SJSA1 (cell line): ENCODE measurements at regions not wholly inside any gene's neighbourhood (a gene's known extent, or its start where the extent isn't known, plus 50 kb on each side); places are given as distances from the start of the nearest gene placed in this dataset.

Experiments
- DNase-seq, 2 experiments: peaks; one replicate each; pipeline ENCODE4 v3.0.0-alpha.2; 2015 to 2020; ENCODE audit warnings: low spot score in 2 of 2, low read depth in 1 of 2
- H3K27ac ChIP-seq: fragments of 250-450 bp; sonication (Bioruptor Pico); 2 replicates; pipeline ENCODE4 v1.5.1; 2020; ENCODE audit warnings: mild to moderate bottlenecking, moderate library complexity
- H3K27me3 ChIP-seq: fragments of 250-450 bp; sonication (Bioruptor Pico); replicated peaks from 2 replicates; pipeline ENCODE4 v1.5.1; 2020; ENCODE audit warnings: mild to moderate bottlenecking, moderate library complexity
- H3K36me3 ChIP-seq: fragments of 250-450 bp; sonication (Bioruptor Pico); 2 replicates; pipeline ENCODE4 v1.5.1; 2020; ENCODE audit warnings: mild to moderate bottlenecking
- H3K4me1 ChIP-seq: fragments of 250-450 bp; sonication (Bioruptor Pico); replicated peaks from 2 replicates; pipeline ENCODE4 v1.6.1; 2021; ENCODE audit warnings: mild to moderate bottlenecking
- H3K4me3 ChIP-seq: fragments of 250-450 bp; sonication (Bioruptor Pico); 2 replicates; pipeline ENCODE4 v1.5.1; 2020; ENCODE audit warnings: mild to moderate bottlenecking
- H3K9me3 ChIP-seq: fragments of 250-450 bp; sonication (Bioruptor Pico); replicated peaks from 2 replicates; pipeline ENCODE4 v1.5.1; 2020; ENCODE audit warnings: mild to moderate bottlenecking

DNA sequence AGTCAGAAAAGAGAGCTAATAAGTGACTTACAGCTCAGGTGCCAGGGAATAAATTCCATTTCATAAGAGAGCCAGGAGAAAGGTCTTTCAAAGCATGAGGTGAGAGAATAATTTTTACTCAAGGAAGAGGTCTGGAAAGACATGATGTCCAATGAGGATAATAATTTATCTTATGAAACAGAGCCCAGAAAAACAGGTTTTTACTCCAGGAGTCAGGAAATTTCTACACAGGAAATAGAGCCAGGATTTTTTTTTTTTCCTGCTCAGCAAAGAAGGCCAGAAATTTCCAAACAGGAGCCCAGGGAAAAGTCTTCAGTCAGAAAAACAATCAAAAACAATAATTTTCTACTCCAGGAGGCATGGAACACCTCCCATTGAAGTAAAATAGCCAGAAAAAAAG, 1185.7 kb upstream of the TSPY4 start:
- no peak for DNase-seq
- H3K27ac ChIP-seq = no peak overlapping the region

GRCh38 chrY:8128578-8128977, 1208.7 kb upstream of the TSPY4 start:
- no peaks in the 10 kb centered on the region for H3K36me3 ChIP-seq
- H3K4me1 ChIP-seq = no peaks in the 10 kb centered on the region
- H3K4me3 ChIP-seq = no peak overlapping the region
- no peak overlapping the region for H3K27ac ChIP-seq
- H3K27me3 ChIP-seq = no peaks in the 10 kb centered on the region
- no peaks in the 10 kb centered on the region for H3K9me3 ChIP-seq
- no peak for DNase-seq

More for the DNA sequence above, 1185.7 kb upstream of the TSPY4 start:
- Histone ChIP-seq H3K4me1 (no peaks in the 10 kb centered on the region), H3K9me3 (no peaks in the 10 kb centered on the region), H3K27me3 (no peaks in the 10 kb centered on the region), H3K4me3 (no peak overlapping the region), H3K36me3 (no peaks in the 10 kb centered on the region)

- H3K36me3 ChIP-seq = no peaks in the 10 kb centered on the region
- no peaks in the 10 kb centered on the region for H3K4me1 ChIP-seq
- H3K9me3 ChIP-seq = no peaks in the 10 kb centered on the region
- H3K4me3 ChIP-seq = no peak overlapping the region
- H3K27ac ChIP-seq = no peak overlapping the region
- no peak for DNase-seq
- H3K27me3 ChIP-seq = no peaks in the 10 kb centered on the region
These were observed 1211.2 kb upstream of the TSPY4 start for GRCh38 chrY:8125907-8126571.

GRCh38 chrY:8121825-8122224, 1210.3 kb upstream of the AMELY start:
- no peak overlapping the region for H3K4me3 ChIP-seq
- H3K9me3 ChIP-seq = no peaks in the 10 kb centered on the region
- no peaks in the 10 kb centered on the region for H3K4me1 ChIP-seq
- H3K27ac ChIP-seq = no peak overlapping the region
- no peaks in the 10 kb centered on the region for H3K27me3 ChIP-seq
- H3K36me3 ChIP-seq = no peaks in the 10 kb centered on the region
- no peak for DNase-seq

DNA sequence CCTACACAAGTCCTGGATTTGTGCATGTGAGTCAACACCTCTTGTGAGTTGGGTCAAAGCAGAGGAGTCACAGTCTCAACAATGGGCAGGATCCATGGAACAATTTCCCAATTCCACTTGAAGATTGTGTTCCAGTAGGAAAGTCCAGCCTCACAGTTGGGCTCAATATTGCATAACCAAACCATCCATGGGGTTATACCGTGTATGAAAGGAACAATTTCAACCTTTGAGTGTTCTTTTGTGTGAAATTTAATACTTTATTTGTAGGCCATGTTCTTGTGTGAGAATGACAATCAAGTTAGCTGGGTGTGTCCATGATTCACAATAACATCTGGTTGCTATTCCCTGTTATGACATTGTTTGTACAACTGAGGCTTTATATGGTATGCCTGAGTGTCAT, 1182.9 kb upstream of the AMELY start:
- Histone ChIP-seq H3K36me3 (no peaks in the 10 kb centered on the region), H3K27me3 (no peaks in the 10 kb centered on the region), H3K9me3 (no peaks in the 10 kb centered on the region), H3K4me1 (no peaks in the 10 kb centered on the region), H3K4me3 (no peak overlapping the region), H3K27ac (no peak overlapping the region)
- DNase-seq = no peak

DNA sequence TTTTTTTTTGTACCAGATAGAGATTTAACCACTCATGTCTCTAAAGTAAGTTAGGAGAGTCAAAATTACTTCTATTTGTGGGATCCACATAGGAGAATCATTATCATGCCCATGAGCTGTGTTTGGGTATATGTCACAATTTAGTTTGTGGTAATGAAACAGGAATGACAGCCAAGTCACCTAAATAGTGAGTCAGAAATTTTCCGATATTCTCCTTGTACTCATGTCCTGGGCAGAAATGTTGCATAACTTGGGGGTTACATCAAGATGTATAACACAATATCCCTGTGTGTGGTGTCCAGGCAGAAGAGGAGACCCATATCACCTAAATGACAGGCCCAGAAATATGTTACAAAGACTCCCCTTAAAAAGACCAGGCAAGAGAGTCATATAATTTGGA, 1181.4 kb upstream of the AMELY start:
- Histone ChIP-seq H3K4me3 (no peak overlapping the region), H3K27ac (no peak overlapping the region), H3K9me3 (no peaks in the 10 kb centered on the region), H3K27me3 (no peaks in the 10 kb centered on the region), H3K36me3 (no peaks in the 10 kb centered on the region), H3K4me1 (no peaks in the 10 kb centered on the region)
- no peak for DNase-seq

- no peak overlapping the region for H3K27ac ChIP-seq
- no peak for DNase-seq
- no peaks in the 10 kb centered on the region for H3K4me1 ChIP-seq
- no peaks in the 10 kb centered on the region for H3K27me3 ChIP-seq
- no peaks in the 10 kb centered on the region for H3K9me3 ChIP-seq
- H3K4me3 ChIP-seq = no peak overlapping the region
- H3K36me3 ChIP-seq = no peaks in the 10 kb centered on the region
These were observed 1174.4 kb upstream of the AMELY start for GRCh38 chrY:8085925-8086324.

GRCh38 chrY:8084192-8084591, 1172.6 kb upstream of the AMELY start:
- Histone ChIP-seq H3K4me3 (no peak overlapping the region), H3K27ac (no peak overlapping the region), H3K27me3 (no peaks in the 10 kb centered on the region), H3K36me3 (no peaks in the 10 kb centered on the region), H3K4me1 (no peaks in the 10 kb centered on the region), H3K9me3 (no peaks in the 10 kb centered on the region)
- DNase-seq = no peak

- Histone ChIP-seq H3K27me3 (no peaks in the 10 kb centered on the region), H3K27ac (no peak overlapping the region), H3K36me3 (no peaks in the 10 kb centered on the region), H3K4me1 (no peaks in the 10 kb centered on the region), H3K4me3 (no peak overlapping the region), H3K9me3 (no peaks in the 10 kb centered on the region)
- no peak for DNase-seq
These were observed 1169.6 kb upstream of the AMELY start for GRCh38 chrY:8081151-8081550.

DNA sequence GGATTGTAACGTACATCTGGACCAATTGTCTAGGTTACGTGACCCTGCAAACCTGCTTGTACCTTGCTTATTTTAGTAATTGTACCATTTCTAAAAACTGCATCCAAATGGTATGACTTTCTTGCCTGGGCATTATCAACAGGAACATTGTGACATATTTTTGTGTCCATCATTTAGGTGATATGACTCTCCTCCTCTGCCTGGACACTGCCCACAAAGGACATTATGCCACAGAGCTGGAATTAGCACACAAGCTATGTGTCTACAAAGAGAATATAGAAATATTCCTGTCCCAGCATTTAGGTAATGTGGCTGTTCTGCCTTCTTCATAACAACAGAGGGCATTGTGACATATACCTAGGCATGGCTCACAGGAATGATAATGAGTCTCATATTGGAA, 1153.7 kb upstream of the AMELY start:
- no peak for DNase-seq
- Histone ChIP-seq H3K36me3 (no peaks in the 10 kb centered on the region), H3K4me1 (no peaks in the 10 kb centered on the region), H3K27ac (no peak overlapping the region), H3K4me3 (no peak overlapping the region), H3K9me3 (no peaks in the 10 kb centered on the region), H3K27me3 (no peaks in the 10 kb centered on the region)

DNA sequence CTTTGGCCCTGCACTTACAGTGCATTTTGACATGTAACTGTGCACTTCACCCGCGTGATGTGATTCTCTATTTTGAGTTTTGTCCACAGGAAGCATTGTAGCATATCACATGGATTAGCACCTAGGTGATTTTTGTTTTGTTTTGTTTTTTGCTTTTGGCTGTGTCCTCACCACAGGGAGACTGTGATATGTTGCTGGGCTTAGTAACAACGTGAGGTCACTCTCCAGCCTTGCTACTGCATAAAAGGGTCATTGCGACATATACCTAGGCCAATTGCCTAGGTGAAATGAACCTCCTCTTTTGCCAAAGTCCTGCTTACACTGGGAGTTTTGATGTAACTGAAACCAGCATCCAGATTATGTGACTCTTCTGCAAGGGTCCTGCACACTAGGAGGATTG, 1152.9 kb upstream of the AMELY start:
- Histone ChIP-seq H3K27me3 (no peaks in the 10 kb centered on the region), H3K36me3 (no peaks in the 10 kb centered on the region), H3K4me1 (no peaks in the 10 kb centered on the region), H3K9me3 (no peaks in the 10 kb centered on the region), H3K27ac (no peak overlapping the region), H3K4me3 (no peak overlapping the region)
- no peak for DNase-seq

GRCh38 chrY:8063973-8064372, 1152.4 kb upstream of the AMELY start:
- Histone ChIP-seq H3K36me3 (no peaks in the 10 kb centered on the region), H3K4me1 (no peaks in the 10 kb centered on the region), H3K27ac (no peak overlapping the region), H3K4me3 (no peak overlapping the region), H3K9me3 (no peaks in the 10 kb centered on the region), H3K27me3 (no peaks in the 10 kb centered on the region)
- no peak for DNase-seq

DNA sequence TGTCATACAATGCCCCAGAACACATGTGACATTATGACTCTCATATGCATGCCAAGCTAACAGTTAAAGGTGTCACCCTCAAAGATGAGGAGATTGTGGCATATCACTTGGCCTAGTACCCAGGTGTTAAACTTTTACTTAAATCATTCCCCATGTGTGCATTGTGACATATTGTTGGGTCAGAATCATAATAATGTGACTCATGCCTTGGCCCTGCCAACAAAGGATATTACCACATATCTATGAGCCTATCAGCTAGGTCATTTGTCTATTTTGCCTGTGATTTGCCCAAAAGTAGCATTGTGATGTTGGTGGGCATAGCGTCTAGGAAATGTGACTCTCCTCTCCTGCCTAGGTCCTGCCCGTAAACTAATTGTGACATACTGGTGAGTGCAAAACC, 1147.1 kb upstream of the AMELY start:
- H3K27ac ChIP-seq = no peak overlapping the region
- no peaks in the 10 kb centered on the region for H3K9me3 ChIP-seq
- no peaks in the 10 kb centered on the region for H3K27me3 ChIP-seq
- H3K4me3 ChIP-seq = no peak overlapping the region
- DNase-seq = no peak
- H3K4me1 ChIP-seq = no peaks in the 10 kb centered on the region
- no peaks in the 10 kb centered on the region for H3K36me3 ChIP-seq

- Histone ChIP-seq H3K4me1 (no peaks in the 10 kb centered on the region), H3K36me3 (no peaks in the 10 kb centered on the region), H3K27me3 (no peaks in the 10 kb centered on the region)
These were observed 1139.8 kb upstream of the AMELY start for GRCh38 chrY:8051340-8051739.

GRCh38 chrY:8041238-8041637, 1129.7 kb upstream of the AMELY start:
- Histone ChIP-seq H3K27me3 (no peaks in the 10 kb centered on the region), H3K4me1 (no peaks in the 10 kb centered on the region), H3K36me3 (no peaks in the 10 kb centered on the region), H3K27ac (no peak overlapping the region), H3K4me3 (no peak overlapping the region), H3K9me3 (no peaks in the 10 kb centered on the region)
- DNase-seq = no peak

More at GRCh38 chrY:8051340-8051739, 1139.8 kb upstream of the AMELY start:
- DNase-seq = no peak
- H3K4me3 ChIP-seq = no peak overlapping the region
- no peak overlapping the region for H3K27ac ChIP-seq
- no peaks in the 10 kb centered on the region for H3K9me3 ChIP-seq
